HG02571 (cell line): ENCODE measurements at regions not wholly inside any gene's neighbourhood (a gene's known extent, or its start where the extent isn't known, plus 50 kb on each side); places are given as distances from the start of the nearest gene placed in this dataset.

ENCODE experiments used
- ATAC-seq: cut with Tn5 transposase; IDR thresholded peaks from one replicate; pipeline ENCODE4 v1.9.1; 2021; ENCODE audit warnings: mild to moderate bottlenecking, moderate library complexity; ENCODE audit not compliant: unreplicated experiment

GRCh38 chr5:115072266-115073064, 97.2 kb downstream of the TRIM36 start:
- no peak for ATAC-seq

GRCh38 chr5:115070737-115071136, 99.0 kb downstream of the TRIM36 start:
- ATAC-seq, result no peak

- ATAC-seq, result peak; percentile 32
Measured at GRCh38 chr5:115069087-115069968, 100.4 kb downstream of the TRIM36 start.

- peak; percentile 78 for ATAC-seq
Measured at GRCh38 chr5:115068239-115069086, 101.2 kb downstream of the TRIM36 start.

GRCh38 chr5:115064380-115064779, 105.3 kb downstream of the TRIM36 start:
- ATAC-seq, result no peak

GRCh38 chr5:115054387-115054951, 115.2 kb downstream of the TRIM36 start:
- ATAC-seq, result no peak

GRCh38 chr5:115052948-115053347, 116.8 kb downstream of the TRIM36 start:
- ATAC-seq, result no peak

- no peak for ATAC-seq
Measured at GRCh38 chr5:115050866-115051265, 118.8 kb downstream of the TRIM36 start.

GRCh38 chr5:115033861-115034260, 135.8 kb downstream of the TRIM36 start:
- no peak for ATAC-seq

GRCh38 chr5:115028557-115028956, 141.2 kb downstream of the TRIM36 start:
- no peak for ATAC-seq

GRCh38 chr5:115024922-115025321, 144.8 kb downstream of the TRIM36 start:
- no peak for ATAC-seq

- no peak for ATAC-seq
Measured at GRCh38 chr5:115022303-115022702, 147.4 kb downstream of the TRIM36 start.

GRCh38 chr5:115016646-115017045, 153.1 kb downstream of the TRIM36 start:
- no peak for ATAC-seq

GRCh38 chr5:114999176-114999575, 170.5 kb downstream of the TRIM36 start:
- no peak for ATAC-seq

- no peak for ATAC-seq
Measured at GRCh38 chr5:114989512-114989911, 180.2 kb downstream of the TRIM36 start.

GRCh38 chr5:114988096-114988495, 181.6 kb downstream of the TRIM36 start:
- ATAC-seq, result no peak

- no peak for ATAC-seq
Measured at GRCh38 chr5:114984796-114985195, 184.9 kb downstream of the TRIM36 start.

GRCh38 chr5:114981111-114981510, 188.6 kb downstream of the TRIM36 start:
- ATAC-seq, result no peak

GRCh38 chr5:114977979-114978573, 191.6 kb downstream of the TRIM36 start:
- ATAC-seq, result no peak

- ATAC-seq, result no peak
Measured at GRCh38 chr5:114969482-114969881, 200.2 kb downstream of the TRIM36 start.
